Heart right ventricle (tissue), 16 donors: ENCODE measurements at regions not wholly inside any gene's neighbourhood (a gene's known extent, or its start where the extent isn't known, plus 50 kb on each side); places are given as distances from the start of the nearest gene placed in this dataset.

Source experiments
- ATAC-seq, 8 donors: fragments of 200-7000 bp; cut with Tn5 transposase; one replicate each; pipeline ENCODE4 v1.9.1; 2020; ENCODE audit warnings: mild to moderate bottlenecking in 8 of 8, moderate library complexity in 8 of 8, moderate number of reproducible peaks in 1 of 8
- DNase-seq, 2 donors: peaks; one replicate each; pipeline ENCODE4 v3.0.0-alpha.2; 2020
- H3K27ac ChIP-seq, 10 donors: fragments of 200-600 bp; sonication (generic) in 2 of 10; one replicate each; pipeline versions ENCODE4 v1.5.0 to v1.8.0; 2020 to 2022; ENCODE audit warnings: mild to moderate bottlenecking in 3 of 10
- H3K27me3 ChIP-seq, 7 donors: fragments of 200-600 bp; one replicate each; pipeline ENCODE4 v1.8.0; 2021 to 2022; ENCODE audit warnings: mild to moderate bottlenecking in 2 of 7
- H3K36me3 ChIP-seq, 9 donors: fragments of 200-600 bp; sonication (generic) in 1 of 9; one replicate each; pipeline versions ENCODE4 v1.5.0 to v1.8.0; 2020 to 2022; ENCODE audit warnings: mild to moderate bottlenecking in 2 of 9
- H3K4me1 ChIP-seq, 9 donors: fragments of 200-600 bp; sonication (generic) in 1 of 9; one replicate each; pipeline versions ENCODE4 v1.5.0 to v1.8.0; 2020 to 2022; ENCODE audit warnings: mild to moderate bottlenecking in 4 of 9
- H3K4me3 ChIP-seq, 10 donors: fragments of 200-600 bp; sonication (generic) in 2 of 10; one replicate each; pipeline versions ENCODE4 v1.5.0 to v1.8.0; 2020 to 2022; ENCODE audit warnings: mild to moderate bottlenecking in 7 of 10, moderate library complexity in 2 of 10
- H3K9me3 ChIP-seq, 11 donors: fragments of 200-600 bp in 10 of 11; sonication (generic) in 2 of 11; one replicate each; pipeline versions ENCODE4 v1.5.0 to v1.8.0; 2013 to 2022; ENCODE audit warnings: mild to moderate bottlenecking in 2 of 11, control low read depth in 1 of 11, moderate library complexity in 1 of 11
- CTCF ChIP-seq, 9 donors: fragments of 200-600 bp; sonication (generic) in 2 of 9; IDR thresholded peaks; one replicate each; pipeline versions ENCODE4 v1.5.0 to v1.8.0; 2021 to 2022; ENCODE audit warnings: antibody characterized with exemption in 9 of 9, mild to moderate bottlenecking in 5 of 9, moderate library complexity in 1 of 9
- WGBS, 2 donors: extraction: QIAGEN DNeasy Blood & Tissue Kit; methylation state at CpG; one replicate each; pipeline ENCODE4 v1.1.7; 2013; ENCODE audit warnings: inconsistent platforms in 1 of 2; 5-methylcytosine and 5-hydroxymethylcytosine counted together
- intact Hi-C, 10 donors: fragments of 100-400 bp; cut with DNase I; formaldehyde crosslinking; loops; one replicate each; pipeline versions ENCODE4 v1.11.1 to v1.14.2; 2022
- donor health status: Arrhythmogenic right ventricular cardiomyopathy.
- donor health status: ischemic (EF 13 %, LVEDD 7.1; RV severe dilation, severe dysfunction).
- donor health status: healthy with polysubstance abuse.
- donor health status: DM: no; HTN: yes; CAD: no.
- donor health status: DM: no; HTN: no; CAD: no.
- donor health status: ischemic (EF 25% LVEDD 6.9; RV normal size, moderate dysfunction).
- donor health status: ischemic (EF 25% LVEDD 5.7; RV mildly dilated, moderate dysfunction).
- donor health status: healthy.
- donor health status: DM: yes; HTN: yes; CAD: no.
- donor health status: Ischemic cardiomyopathy.
- donor health status: ischemic (EF 35%, LVEDD 5.7; RV mildly dilated, moderate dysfunction).
- donor health status: nonischemic (EF 11% LVEDD 7.7; RV severe dilation, severe dysfunction).
- donor health status: DM: yes; HTN: yes; CAD: no.
- donor health status: PGD.
- donor health status: ischemic (EF 29% LVEDD 5.4; RV normal size, mild dysfunction).
- donor health status: nonischemic (EF 23%, LVEDD 6.1; RV moderate dilation, normal function).

GRCh38 chr17:11028349-11028748, 190.5 kb upstream of the PIRT start:
- Histone ChIP-seq H3K9me3 (peaks cover 0 to 8% (median 0%) of the 10 kb centered on the region in 11 donors), H3K36me3 (no peaks in the 10 kb centered on the region), H3K27me3 (no peaks in the 10 kb centered on the region), H3K27ac (no peak overlapping the region), H3K4me3 (no peak overlapping the region), H3K4me1 (no peaks in the 10 kb centered on the region)
- intact Hi-C loops: no loop called here
- ATAC-seq (no peak), DNase-seq (no peak)
- WGBS, 2 donors: 62 to 66% methylated on average over 3 of the region's 3 CpGs
- TF ChIP-seq CTCF (IDR thresholded peaks at IDR 0.05): no peak

GRCh38 chr17:11026903-11027302, 189.0 kb upstream of the PIRT start:
- WGBS, 2 donors: 61 to 82% methylated on average over 2 of the region's 2 CpGs

GRCh38 chr17:11023639-11024479, 186.0 kb upstream of the PIRT start:
- intact Hi-C loops: no loop called here

More at GRCh38 chr17:11026903-11027302, 189.0 kb upstream of the PIRT start:
- H3K36me3 ChIP-seq: no peaks in the 10 kb centered on the region
- H3K27me3 ChIP-seq: peaks cover 0 to 6% (median 0%) of the 10 kb centered on the region in 7 donors
- intact Hi-C loops: no loop called here
- H3K9me3 ChIP-seq: peaks cover 0 to 5% (median 0%) of the 10 kb centered on the region in 11 donors
- DNase-seq: no peak
- no peak for TF ChIP-seq CTCF (IDR thresholded peaks at IDR 0.05)
- no peak for ATAC-seq
- no peak overlapping the region for H3K27ac ChIP-seq
- H3K4me1 ChIP-seq: no peaks in the 10 kb centered on the region
- H3K4me3 ChIP-seq: no peak overlapping the region

GRCh38 chr17:11006530-11006929, 168.6 kb upstream of the PIRT start:
- ATAC-seq (no peak), DNase-seq (peak in 1 of 2 donors; percentile 12)
- Histone ChIP-seq H3K4me1 (no peaks in the 10 kb centered on the region), H3K36me3 (no peaks in the 10 kb centered on the region), H3K27ac (no peak overlapping the region), H3K4me3 (no peak overlapping the region), H3K27me3 (peaks cover 0 to 21% (median 0%) of the 10 kb centered on the region in 7 donors), H3K9me3 (no peaks in the 10 kb centered on the region)
- no peak for TF ChIP-seq CTCF (IDR thresholded peaks at IDR 0.05)
- 72 to 80% methylated on average over 5 of the region's 5 CpGs for WGBS, 2 donors
- intact Hi-C loops: no loop called here

More at GRCh38 chr17:11023639-11024479, 186.0 kb upstream of the PIRT start:
- no peak for DNase-seq
- Histone ChIP-seq H3K36me3 (no peaks in the 10 kb centered on the region), H3K27ac (no peak overlapping the region), H3K4me3 (no peak overlapping the region), H3K9me3 (no peaks in the 10 kb centered on the region), H3K27me3 (peaks cover 0 to 14% (median 0%) of the 10 kb centered on the region in 7 donors), H3K4me1 (no peaks in the 10 kb centered on the region)
- no peak for TF ChIP-seq CTCF (IDR thresholded peaks at IDR 0.05)
- WGBS, 2 donors: 57 to 60% methylated on average over 5 of the region's 5 CpGs
- ATAC-seq: no peak
